GM12878 (cell line): ENCODE measurements at regions not wholly inside any gene's neighbourhood (a gene's known extent, or its start where the extent isn't known, plus 50 kb on each side); places are given as distances from the start of the nearest gene placed in this dataset.

Experiments
- ATAC-seq: fragments of 200-7000 bp; cut with Tn5 transposase; 3 replicates; pipeline ENCODE4 v1.9.1; 2020; ENCODE audit warnings: mild to moderate bottlenecking, moderate library complexity
- BruUV-seq: library from RNA; stranded (reverse); fragments of 400-500 nt; replicated peaks from 2 replicates; lab custom pipeline; 2021; lab: Mats Ljungman, UMichigan
- CTCF ChIA-PET: fragments of 300-600 bp; sonication (Branson Sonifier 250); formaldehyde crosslinking; extraction: SDS; loops from one replicate; lab custom pipeline; 2021; ENCODE audit warnings: inconsistent platforms; lab: Yijun Ruan, JAX
- POLR2A ChIA-PET: fragments of 350-600 bp; formaldehyde crosslinking; extraction: SDS; loops from one replicate; lab custom pipeline; 2021; ENCODE audit warnings: inconsistent platforms; lab: Charles Lee
- RAD21 ChIA-PET: fragments of 300-600 bp; sonication (Branson Sonifier 250); formaldehyde crosslinking; loops from one replicate; lab custom pipeline; 2023; ENCODE audit warnings: antibody characterized with exemption; ENCODE audit not compliant: unreplicated experiment; lab: Charles Lee
- SMC1A ChIA-PET: fragments of 300-600 bp; sonication (Branson Sonifier 250); formaldehyde crosslinking; loops from one replicate; lab custom pipeline; 2023; ENCODE audit not compliant: unreplicated experiment, uncharacterized antibody; lab: Charles Lee
- DNase-seq: peaks from one replicate; pipeline ENCODE4 v3.0.0-alpha.2; 2011; ENCODE audit warnings: low read depth, low spot score
- FAIRE-seq: peaks from 3 replicates; lab custom pipeline; 2011; peaks lifted over from hg19 to GRCh38; lab: Jason Lieb, UNC
- H2AFZ ChIP-seq: 2 replicates; pipeline ENCODE4 v1.6.0; 2011; ENCODE audit warnings: low read depth, low read length, control low read depth; ENCODE audit not compliant: control insufficient read depth
- H3K27ac ChIP-seq: 2 replicates; pipeline ENCODE4 v1.5.1; 2011; ENCODE audit warnings: control low read depth; ENCODE audit not compliant: control insufficient read depth, insufficient read depth
- H3K27me3 ChIP-seq, 2 experiments: replicated peaks in 1 of 2; 2 replicates each; pipeline versions ENCODE4 v1.6.0 to v1.6.1; 2011; ENCODE audit warnings: low read length in 1 of 2; ENCODE audit not compliant: control insufficient read depth in 2 of 2, insufficient read depth in 2 of 2
- H3K36me3 ChIP-seq, 2 experiments: 2 replicates each; pipeline ENCODE4 v1.5.1; 2011; ENCODE audit warnings: low read length in 1 of 2; ENCODE audit not compliant: control insufficient read depth in 2 of 2, insufficient read depth in 2 of 2
- H3K4me1 ChIP-seq: 2 replicates; pipeline ENCODE4 v1.6.1; 2011; ENCODE audit warnings: mild to moderate bottlenecking, low read length, moderate library complexity, mixed read lengths; ENCODE audit not compliant: control insufficient read depth, insufficient read depth
- H3K4me2 ChIP-seq: 2 replicates; pipeline ENCODE4 v1.6.0; 2011; ENCODE audit warnings: control low read depth; ENCODE audit not compliant: control insufficient read depth, insufficient read depth
- H3K4me3 ChIP-seq: fragments of 200-600 bp; sonication (generic); 2 replicates; pipeline ENCODE4 v1.5.1; 2016
- H3K79me2 ChIP-seq: 2 replicates; pipeline ENCODE4 v1.6.0; 2011; ENCODE audit warnings: low read length; ENCODE audit not compliant: control insufficient read depth, insufficient read depth
- H3K9ac ChIP-seq: 2 replicates; pipeline ENCODE4 v1.8.0; 2011; ENCODE audit warnings: low read length, control low read depth, mixed read lengths; ENCODE audit not compliant: control insufficient read depth, insufficient read depth
- H3K9me3 ChIP-seq: replicated peaks from 3 replicates; pipeline ENCODE4 v1.5.1; 2011; ENCODE audit warnings: mild to moderate bottlenecking, low read length; ENCODE audit not compliant: control insufficient read depth, insufficient read depth
- H4K20me1 ChIP-seq: 2 replicates; pipeline ENCODE4 v1.6.0; 2011; ENCODE audit not compliant: control insufficient read depth, insufficient read depth
- BHLHE40 ChIP-seq, 2 experiments: fragments of 450-650 bp in 1 of 2; IDR thresholded peaks; 2 replicates each; pipeline ENCODE4 v1.6.1; 2011 to 2017; ENCODE audit warnings: low read depth in 2 of 2, borderline replicate concordance in 1 of 2, improper control_type of control experiment in 1 of 2, low read length in 1 of 2, mild to moderate bottlenecking in 1 of 2
- CBX3 ChIP-seq: fragments of 200-600 bp; sonication (generic); IDR thresholded peaks from 2 replicates; pipeline ENCODE4 v1.6.1; 2016; ENCODE audit warnings: low read depth, borderline replicate concordance
- EZH2 ChIP-seq: IDR thresholded peaks from 2 replicates; pipeline ENCODE4 v1.6.1; 2012; ENCODE audit warnings: low read depth, mild to moderate bottlenecking, control low read depth, inconsistent platforms, low read length, borderline replicate concordance; ENCODE audit not compliant: control insufficient read depth
- RAD51 ChIP-seq: fragments of 450-650 bp; IDR thresholded peaks from 2 replicates; pipeline ENCODE4 v1.6.1; 2016; ENCODE audit warnings: moderate library complexity, mild to moderate bottlenecking, inconsistent platforms
- RBBP5 ChIP-seq: fragments of 200-600 bp; sonication (generic); conservative IDR thresholded peaks from 2 replicates; pipeline ENCODE4 v1.6.1; 2016
- SREBF2 ChIP-seq: IDR thresholded peaks from 2 replicates; pipeline ENCODE4 v1.6.1; 2012; ENCODE audit warnings: mild to moderate bottlenecking, low read length
- SUPT20H ChIP-seq: IDR thresholded peaks from 2 replicates; pipeline ENCODE4 v1.6.1; 2011; ENCODE audit warnings: low read depth, mild to moderate bottlenecking, low read length, moderate library complexity, borderline replicate concordance; ENCODE audit not compliant: control insufficient read depth
- WRNIP1 ChIP-seq: IDR thresholded peaks from 2 replicates; pipeline ENCODE4 v1.6.1; 2011; ENCODE audit warnings: low read depth, low read length, improper control_type of control experiment, borderline replicate concordance
- WGBS: methylation state at CpG from one replicate; pipeline ENCODE4 v1.1.6; 2016; ENCODE audit warnings: low lambda C conversion rate; ENCODE audit not compliant: insufficient replicate concordance, insufficient coverage; ENCODE audit errors: missing lambda C conversion rate; 5-methylcytosine and 5-hydroxymethylcytosine counted together
- in situ Hi-C: fragments of 300-500 bp; cut with MboI; formaldehyde crosslinking; loops from 9 replicates; pipeline ENCODE4 v1.14.3; 2018; ENCODE audit warnings: mixed read lengths
- intact Hi-C: fragments of 100-400 bp; cut with micrococcal nuclease; formaldehyde crosslinking; loops from one replicate; pipeline ENCODE4 v1.14.2; 2022; ENCODE audit not compliant: unreplicated experiment
- TF ChIP-seq, protein P1 (sequence below): IDR thresholded peaks from 2 replicates; pipeline ENCODE4 v1.6.1; 2012; ENCODE audit warnings: improper control_type of control experiment, low read depth, low read length; ENCODE audit not compliant: insufficient replicate concordance
- TF ChIP-seq, protein P2 (sequence below): IDR thresholded peaks from 2 replicates; pipeline ENCODE4 v1.6.1; 2011; ENCODE audit warnings: low read depth, low read length, improper control_type of control experiment, borderline replicate concordance
- TF ChIP-seq, protein P3 (sequence below): IDR thresholded peaks from 2 replicates; pipeline ENCODE4 v1.6.1; 2012; ENCODE audit warnings: low read depth, low read length, improper control_type of control experiment

DNA sequence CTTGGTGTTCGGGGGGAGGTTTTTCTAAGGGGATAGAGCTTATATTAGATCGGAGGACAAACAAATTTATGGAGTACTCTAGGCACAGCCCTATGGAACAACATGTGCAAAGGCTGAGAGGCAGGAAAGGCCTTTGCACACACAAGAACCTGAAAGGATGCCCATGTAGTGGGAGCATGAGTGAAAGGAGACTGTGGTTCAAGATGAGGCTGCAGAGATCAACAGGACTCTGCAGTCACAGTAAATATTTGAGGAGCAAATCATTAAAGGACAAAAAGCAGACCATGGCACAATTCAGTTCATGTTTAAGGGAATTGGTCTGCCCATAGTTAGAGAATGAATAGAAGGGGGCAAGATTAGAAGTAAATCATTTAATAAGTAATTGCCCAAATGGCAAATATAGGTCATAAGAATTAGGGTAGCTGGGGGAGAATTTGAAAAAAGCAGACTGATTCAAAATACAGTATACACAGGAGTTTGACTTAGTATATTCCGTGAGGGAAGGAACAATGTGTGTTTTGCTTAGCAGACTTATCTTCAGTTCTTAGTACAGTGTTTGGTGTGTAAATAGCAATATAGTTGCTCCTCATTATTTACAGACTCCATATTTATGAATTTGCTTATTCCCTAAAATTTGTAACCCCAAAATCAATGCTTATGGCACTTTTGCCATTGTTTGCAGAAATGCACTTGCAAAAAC lies 268.1 kb downstream of the SEC16B start:
- SMC1A ChIA-PET: no interaction called here
- intact Hi-C loops: no loop called here
- H3K9me3 ChIP-seq: no peaks in the 10 kb centered on the region

More for the DNA sequence above, 268.1 kb downstream of the SEC16B start:
- Histone ChIP-seq H3K27me3 (no peaks in the 10 kb centered on the region), H3K4me3 (no peak overlapping the region), H3K79me2 (no peaks in the 10 kb centered on the region), H2AFZ (no peak overlapping the region), H4K20me1 (no peaks in the 10 kb centered on the region), H3K27ac (no peak overlapping the region), H3K36me3 (no peaks in the 10 kb centered on the region), H3K9ac (no peak overlapping the region), H3K4me1 (no peaks in the 10 kb centered on the region), H3K4me2 (no peak overlapping the region)
- 14% methylated on average over 3 of the region's 3 CpGs for WGBS
- CTCF ChIA-PET: interaction anchor here (1.8 kb wide), 1 partner anchor 10 kb away, joined by 4 read pairs; no protein-coding TSS in a partner anchor
- RAD21 ChIA-PET: no interaction called here
- POLR2A ChIA-PET: no interaction called here
- DNase-seq: no peak
- TF ChIP-seq, protein P1, sequence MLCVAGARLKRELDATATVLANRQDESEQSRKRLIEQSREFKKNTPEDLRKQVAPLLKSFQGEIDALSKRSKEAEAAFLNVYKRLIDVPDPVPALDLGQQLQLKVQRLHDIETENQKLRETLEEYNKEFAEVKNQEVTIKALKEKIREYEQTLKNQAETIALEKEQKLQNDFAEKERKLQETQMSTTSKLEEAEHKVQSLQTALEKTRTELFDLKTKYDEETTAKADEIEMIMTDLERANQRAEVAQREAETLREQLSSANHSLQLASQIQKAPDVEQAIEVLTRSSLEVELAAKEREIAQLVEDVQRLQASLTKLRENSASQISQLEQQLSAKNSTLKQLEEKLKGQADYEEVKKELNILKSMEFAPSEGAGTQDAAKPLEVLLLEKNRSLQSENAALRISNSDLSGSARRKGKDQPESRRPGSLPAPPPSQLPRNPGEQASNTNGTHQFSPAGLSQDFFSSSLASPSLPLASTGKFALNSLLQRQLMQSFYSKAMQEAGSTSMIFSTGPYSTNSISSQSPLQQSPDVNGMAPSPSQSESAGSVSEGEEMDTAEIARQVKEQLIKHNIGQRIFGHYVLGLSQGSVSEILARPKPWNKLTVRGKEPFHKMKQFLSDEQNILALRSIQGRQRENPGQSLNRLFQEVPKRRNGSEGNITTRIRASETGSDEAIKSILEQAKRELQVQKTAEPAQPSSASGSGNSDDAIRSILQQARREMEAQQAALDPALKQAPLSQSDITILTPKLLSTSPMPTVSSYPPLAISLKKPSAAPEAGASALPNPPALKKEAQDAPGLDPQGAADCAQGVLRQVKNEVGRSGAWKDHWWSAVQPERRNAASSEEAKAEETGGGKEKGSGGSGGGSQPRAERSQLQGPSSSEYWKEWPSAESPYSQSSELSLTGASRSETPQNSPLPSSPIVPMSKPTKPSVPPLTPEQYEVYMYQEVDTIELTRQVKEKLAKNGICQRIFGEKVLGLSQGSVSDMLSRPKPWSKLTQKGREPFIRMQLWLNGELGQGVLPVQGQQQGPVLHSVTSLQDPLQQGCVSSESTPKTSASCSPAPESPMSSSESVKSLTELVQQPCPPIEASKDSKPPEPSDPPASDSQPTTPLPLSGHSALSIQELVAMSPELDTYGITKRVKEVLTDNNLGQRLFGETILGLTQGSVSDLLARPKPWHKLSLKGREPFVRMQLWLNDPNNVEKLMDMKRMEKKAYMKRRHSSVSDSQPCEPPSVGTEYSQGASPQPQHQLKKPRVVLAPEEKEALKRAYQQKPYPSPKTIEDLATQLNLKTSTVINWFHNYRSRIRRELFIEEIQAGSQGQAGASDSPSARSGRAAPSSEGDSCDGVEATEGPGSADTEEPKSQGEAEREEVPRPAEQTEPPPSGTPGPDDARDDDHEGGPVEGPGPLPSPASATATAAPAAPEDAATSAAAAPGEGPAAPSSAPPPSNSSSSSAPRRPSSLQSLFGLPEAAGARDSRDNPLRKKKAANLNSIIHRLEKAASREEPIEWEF: no peak
- no peak for TF ChIP-seq SREBF2
- TF ChIP-seq EZH2: no peak
- TF ChIP-seq BHLHE40 (IDR thresholded peaks at IDR 0.05; ENCODE audit: borderline replicate concordance in 1 of 2, low read depth in 2 of 2, low read length in 1 of 2): no peak
- no peak for TF ChIP-seq WRNIP1
- TF ChIP-seq SUPT20H: no peak
- no peak for TF ChIP-seq CBX3
- TF ChIP-seq, protein P2, sequence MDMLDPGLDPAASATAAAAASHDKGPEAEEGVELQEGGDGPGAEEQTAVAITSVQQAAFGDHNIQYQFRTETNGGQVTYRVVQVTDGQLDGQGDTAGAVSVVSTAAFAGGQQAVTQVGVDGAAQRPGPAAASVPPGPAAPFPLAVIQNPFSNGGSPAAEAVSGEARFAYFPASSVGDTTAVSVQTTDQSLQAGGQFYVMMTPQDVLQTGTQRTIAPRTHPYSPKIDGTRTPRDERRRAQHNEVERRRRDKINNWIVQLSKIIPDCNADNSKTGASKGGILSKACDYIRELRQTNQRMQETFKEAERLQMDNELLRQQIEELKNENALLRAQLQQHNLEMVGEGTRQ: no peak
- TF ChIP-seq, protein P3, sequence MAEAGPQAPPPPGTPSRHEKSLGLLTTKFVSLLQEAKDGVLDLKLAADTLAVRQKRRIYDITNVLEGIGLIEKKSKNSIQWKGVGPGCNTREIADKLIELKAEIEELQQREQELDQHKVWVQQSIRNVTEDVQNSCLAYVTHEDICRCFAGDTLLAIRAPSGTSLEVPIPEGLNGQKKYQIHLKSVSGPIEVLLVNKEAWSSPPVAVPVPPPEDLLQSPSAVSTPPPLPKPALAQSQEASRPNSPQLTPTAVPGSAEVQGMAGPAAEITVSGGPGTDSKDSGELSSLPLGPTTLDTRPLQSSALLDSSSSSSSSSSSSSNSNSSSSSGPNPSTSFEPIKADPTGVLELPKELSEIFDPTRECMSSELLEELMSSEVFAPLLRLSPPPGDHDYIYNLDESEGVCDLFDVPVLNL: no peak
- TF ChIP-seq RAD51: no peak
- no peak for TF ChIP-seq RBBP5
- FAIRE-seq: no peak
- ATAC-seq: no peak
- in situ Hi-C loops: no loop called here
- BruUV-seq: no TSS peak
